SU-DHL-6 (cell line): ENCODE measurements at regions not wholly inside any gene's neighbourhood (a gene's known extent, or its start where the extent isn't known, plus 50 kb on each side); places are given as distances from the start of the nearest gene placed in this dataset.

Experiments used
- H2AFZ ChIP-seq: fragments of 200-600 bp; sonication (generic); 2 replicates; pipeline ENCODE4 v1.6.1; 2014; ENCODE audit warnings: low read depth, mild to moderate bottlenecking, moderate library complexity, mixed read lengths, antibody characterized with exemption, low read length; ENCODE audit not compliant: severe bottlenecking
- H3F3A ChIP-seq: fragments of 200-600 bp; shearing (Covaris generic); 2 replicates; pipeline ENCODE4 v1.6.0; 2016; ENCODE audit warnings: antibody characterized with exemption, mild to moderate bottlenecking; ENCODE audit not compliant: insufficient read depth
- H3K27ac ChIP-seq: fragments of 200-600 bp; sonication (generic); 2 replicates; pipeline ENCODE4 v1.5.1; 2016; ENCODE audit warnings: low read depth, mild to moderate bottlenecking, low read length, moderate library complexity, mixed read lengths
- H3K27me3 ChIP-seq: fragments of 200-600 bp; sonication (generic), shearing (Covaris generic); 2 replicates; pipeline ENCODE4 v1.6.0; 2014; ENCODE audit warnings: mild to moderate bottlenecking, low read length
- H3K36me3 ChIP-seq: fragments of 200-600 bp; sonication (generic); 2 replicates; pipeline ENCODE4 v1.6.1; 2014; ENCODE audit warnings: mild to moderate bottlenecking, low read length, mixed read lengths
- H3K4me2 ChIP-seq: fragments of 300-600, 200-600 bp; shearing (Covaris generic), sonication (generic); 2 replicates; pipeline ENCODE4 v1.6.0; 2014; ENCODE audit warnings: low read length, low read depth, mild to moderate bottlenecking; ENCODE audit not compliant: poor library complexity, severe bottlenecking
- H3K4me3 ChIP-seq: fragments of 200-600 bp; sonication (generic); 2 replicates; pipeline ENCODE4 v1.5.1; 2014; ENCODE audit warnings: antibody characterized with exemption, low read length, mild to moderate bottlenecking, mixed read lengths; ENCODE audit not compliant: insufficient read depth, poor library complexity, severe bottlenecking
- H3K79me2 ChIP-seq: fragments of 200-600 bp; sonication (generic); 2 replicates; pipeline ENCODE4 v1.6.1; 2014; ENCODE audit warnings: mild to moderate bottlenecking, low read length, moderate library complexity; ENCODE audit not compliant: insufficient read depth
- H3K9ac ChIP-seq: fragments of 200-600 bp; sonication (generic); 2 replicates; pipeline ENCODE4 v1.7.0; 2014; ENCODE audit warnings: mild to moderate bottlenecking, low read length
- H3K9me2 ChIP-seq: fragments of 200-600 bp; sonication (generic); replicated peaks from 2 replicates; pipeline ENCODE4 v1.6.1; 2014; ENCODE audit warnings: low read length; ENCODE audit not compliant: insufficient read depth
- H3K9me3 ChIP-seq: fragments of 200-600 bp; sonication (generic); 2 replicates; pipeline ENCODE4 v1.6.1; 2014; ENCODE audit warnings: low read length, mixed read lengths; ENCODE audit not compliant: insufficient read depth
- H4K20me1 ChIP-seq: fragments of 200-600 bp; sonication (generic); 2 replicates; pipeline ENCODE4 v1.6.1; 2014; ENCODE audit warnings: low read depth, mild to moderate bottlenecking, antibody characterized with exemption, low read length, moderate library complexity, mixed read lengths
- CTCF ChIP-seq: fragments of 200-600 bp; sonication (generic); IDR thresholded peaks from one replicate; pipeline ENCODE4 v1.5.1; 2017; ENCODE audit warnings: antibody characterized with exemption, mild to moderate bottlenecking, low read length, moderate library complexity; ENCODE audit not compliant: insufficient read depth, poor library complexity, severe bottlenecking
- EZH2phosphoT487 ChIP-seq: fragments of 200-600 bp; sonication (generic), shearing (Covaris generic); conservative IDR thresholded peaks from 2 replicates; pipeline ENCODE4 v1.6.1; 2018; ENCODE audit warnings: mild to moderate bottlenecking, antibody characterized with exemption, low read length, moderate library complexity, mixed read lengths

DNA sequence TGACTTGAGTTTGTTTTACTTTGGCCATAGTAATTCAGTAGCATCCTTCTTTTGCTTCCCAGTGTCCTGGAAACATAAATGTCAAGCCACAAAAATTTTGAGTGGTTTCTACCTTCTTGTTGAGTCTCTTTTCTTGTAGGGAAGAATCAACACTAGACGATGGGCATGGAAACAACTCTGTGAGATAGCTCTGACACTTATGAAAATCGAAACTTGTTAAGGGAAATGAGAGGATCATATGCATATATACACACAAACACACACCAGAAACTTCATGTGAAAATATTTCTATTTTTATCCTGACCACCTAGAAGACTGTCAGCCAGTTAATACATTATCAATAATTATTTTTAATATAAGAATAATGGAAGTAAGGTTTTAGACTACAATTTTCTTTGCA, 1247.3 kb upstream of the FLRT2 start:
- no peaks in the 10 kb centered on the region for H3K27me3 ChIP-seq
- H2AFZ ChIP-seq: no peak overlapping the region
- no peak overlapping the region for H3K4me2 ChIP-seq
- H3K27ac ChIP-seq: no peak overlapping the region
- no peak for TF ChIP-seq EZH2phosphoT487
- TF ChIP-seq CTCF: no peak
- no peaks in the 10 kb centered on the region for H3K79me2 ChIP-seq
- H3K9ac ChIP-seq: no peak overlapping the region
- no peaks in the 10 kb centered on the region for H4K20me1 ChIP-seq
- no peaks in the 10 kb centered on the region for H3K9me2 ChIP-seq
- no peak overlapping the region for H3K4me3 ChIP-seq
- H3F3A ChIP-seq: no peaks in the 10 kb centered on the region
- no peaks in the 10 kb centered on the region for H3K36me3 ChIP-seq
- H3K9me3 ChIP-seq: no peaks in the 10 kb centered on the region

DNA sequence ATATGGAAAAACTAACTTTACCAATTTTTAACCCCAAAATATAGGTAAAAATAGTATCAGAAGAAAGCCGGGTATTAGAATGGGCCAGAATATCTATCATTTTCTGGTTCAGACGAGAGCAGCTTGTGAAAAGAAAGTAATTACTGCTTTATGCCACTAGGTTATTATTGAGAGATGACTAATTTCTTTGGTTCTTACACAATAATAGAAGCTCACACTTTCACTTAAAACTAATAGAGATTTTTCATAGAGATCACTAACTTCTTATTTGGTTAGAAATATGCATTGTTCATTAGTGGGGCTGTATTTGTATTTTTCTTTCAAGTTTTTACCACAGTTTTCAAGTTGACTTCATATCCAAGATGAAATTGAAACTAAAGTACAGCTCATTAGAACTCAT, 1241.2 kb upstream of the FLRT2 start:
- Histone ChIP-seq H2AFZ (no peak overlapping the region), H3K36me3 (no peaks in the 10 kb centered on the region), H3K4me3 (no peak overlapping the region), H3K27ac (no peak overlapping the region), H3K79me2 (no peaks in the 10 kb centered on the region), H3K9me3 (no peaks in the 10 kb centered on the region), H3K9ac (no peak overlapping the region), H3K27me3 (no peaks in the 10 kb centered on the region), H3F3A (no peaks in the 10 kb centered on the region), H3K9me2 (no peaks in the 10 kb centered on the region), H4K20me1 (no peaks in the 10 kb centered on the region), H3K4me2 (no peak overlapping the region)
- TF ChIP-seq CTCF (no peak), EZH2phosphoT487 (no peak)

- Histone ChIP-seq H3K79me2 (no peaks in the 10 kb centered on the region), H3K9me3 (peaks cover 7% of the 10 kb centered on the region; the same call in 1 of the 2 replicates), H3K27me3 (no peaks in the 10 kb centered on the region), H4K20me1 (no peaks in the 10 kb centered on the region), H3K36me3 (no peaks in the 10 kb centered on the region), H3K27ac (no peak overlapping the region), H3K9ac (no peak overlapping the region), H3K4me2 (no peak overlapping the region), H2AFZ (no peak overlapping the region), H3K9me2 (no peaks in the 10 kb centered on the region), H3K4me3 (no peak overlapping the region), H3F3A (no peaks in the 10 kb centered on the region)
- TF ChIP-seq CTCF (no peak), EZH2phosphoT487 (no peak)
Observed at GRCh38 chr14:84298663-84299195, 1231.2 kb upstream of the FLRT2 start.
